Cardiac muscle cell (in vitro differentiated cells and primary cell): ENCODE measurements at regions not wholly inside any gene's neighbourhood (a gene's known extent, or its start where the extent isn't known, plus 50 kb on each side); places are given as distances from the start of the nearest gene placed in this dataset.
A peak's percentile ranks its signal among the peaks of the same experiment; 100 is the strongest.
"Not testable (repeated sequence)": the region's sequence is repeated elsewhere in the genome, so short reads cannot be mapped to it uniquely, and the experiment has no call there.

Experiments
- DNase-seq, 2 donors: peaks; one replicate each; pipeline versions ENCODE4 v3.0.0 to v3.0.0-alpha.2; 2010 to 2017; ENCODE audit warnings: low read depth in 1 of 2, low spot score in 1 of 2
- H3K27ac ChIP-seq: fragments of 200-600 bp; sonication (generic); 2 replicates; pipeline ENCODE4 v1.5.1; 2016
- H3K27me3 ChIP-seq: fragments of 200-600 bp; sonication (generic); 2 replicates; pipeline ENCODE4 v1.6.0; 2016; ENCODE audit warnings: control low read depth
- H3K36me3 ChIP-seq: fragments of 200-600 bp; sonication (generic); 2 replicates; pipeline ENCODE4 v1.5.1; 2016; ENCODE audit warnings: control low read depth
- H3K4me1 ChIP-seq: fragments of 200-600 bp; sonication (generic); 2 replicates; pipeline ENCODE4 v1.8.1; 2017; ENCODE audit warnings: low read depth, mild to moderate bottlenecking, mixed run types
- H3K4me3 ChIP-seq: fragments of 200-600 bp; sonication (generic); 2 replicates; pipeline ENCODE4 v1.5.1; 2016; ENCODE audit warnings: mild to moderate bottlenecking
- H3K9me3 ChIP-seq: fragments of 200-600 bp; sonication (generic); 2 replicates; pipeline ENCODE4 v1.5.1; 2017; ENCODE audit warnings: low read depth, mild to moderate bottlenecking, control low read depth
- TF ChIP-seq, protein P1 (sequence below): IDR thresholded peaks from 2 replicates; pipeline ENCODE4 v1.5.1; 2012; ENCODE audit warnings: low read depth, mild to moderate bottlenecking, low read length

GRCh38 chr17:72189768-72190593 is 69.2 kb downstream of the SOX9 start:
- TF ChIP-seq, protein P1, sequence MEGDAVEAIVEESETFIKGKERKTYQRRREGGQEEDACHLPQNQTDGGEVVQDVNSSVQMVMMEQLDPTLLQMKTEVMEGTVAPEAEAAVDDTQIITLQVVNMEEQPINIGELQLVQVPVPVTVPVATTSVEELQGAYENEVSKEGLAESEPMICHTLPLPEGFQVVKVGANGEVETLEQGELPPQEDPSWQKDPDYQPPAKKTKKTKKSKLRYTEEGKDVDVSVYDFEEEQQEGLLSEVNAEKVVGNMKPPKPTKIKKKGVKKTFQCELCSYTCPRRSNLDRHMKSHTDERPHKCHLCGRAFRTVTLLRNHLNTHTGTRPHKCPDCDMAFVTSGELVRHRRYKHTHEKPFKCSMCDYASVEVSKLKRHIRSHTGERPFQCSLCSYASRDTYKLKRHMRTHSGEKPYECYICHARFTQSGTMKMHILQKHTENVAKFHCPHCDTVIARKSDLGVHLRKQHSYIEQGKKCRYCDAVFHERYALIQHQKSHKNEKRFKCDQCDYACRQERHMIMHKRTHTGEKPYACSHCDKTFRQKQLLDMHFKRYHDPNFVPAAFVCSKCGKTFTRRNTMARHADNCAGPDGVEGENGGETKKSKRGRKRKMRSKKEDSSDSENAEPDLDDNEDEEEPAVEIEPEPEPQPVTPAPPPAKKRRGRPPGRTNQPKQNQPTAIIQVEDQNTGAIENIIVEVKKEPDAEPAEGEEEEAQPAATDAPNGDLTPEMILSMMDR, result no peak
- H3K4me1 ChIP-seq, result no peaks in the 10 kb centered on the region
- no peaks in the 10 kb centered on the region for H3K27me3 ChIP-seq
- H3K4me3 ChIP-seq, result no peak overlapping the region
- peak in 1 of 2 donors; percentile 62 for DNase-seq
- H3K27ac ChIP-seq, result no peak overlapping the region
- H3K36me3 ChIP-seq, result no peaks in the 10 kb centered on the region
- H3K9me3 ChIP-seq, result no peaks in the 10 kb centered on the region

DNA sequence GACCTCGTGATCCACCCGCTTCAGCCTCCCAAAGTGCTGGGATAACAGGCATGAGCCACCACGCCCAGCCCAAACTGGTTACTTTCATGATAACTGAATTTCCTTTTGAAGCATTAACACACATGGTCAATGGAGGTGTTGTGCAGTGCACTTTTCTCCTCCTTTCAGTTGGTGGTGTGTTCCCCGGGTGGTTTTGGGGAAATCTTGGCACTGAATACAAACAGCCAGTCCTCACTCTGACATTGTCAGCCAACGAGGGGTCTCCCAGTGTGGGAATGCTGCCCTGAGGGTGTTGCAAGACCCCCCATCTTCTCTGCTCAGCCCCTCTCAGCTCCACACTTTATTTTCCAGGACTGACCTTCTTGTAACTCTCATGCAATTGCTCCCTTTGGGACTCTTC is 70.5 kb downstream of the SOX9 start:
- no peak overlapping the region for H3K4me3 ChIP-seq

GRCh38 chr17:72191921-72192799 is 71.3 kb downstream of the SOX9 start:
- Histone ChIP-seq H3K4me1 (no peaks in the 10 kb centered on the region), H3K36me3 (no peaks in the 10 kb centered on the region), H3K27me3 (no peaks in the 10 kb centered on the region), H3K4me3 (no peak overlapping the region), H3K27ac (no peak overlapping the region), H3K9me3 (no peaks in the 10 kb centered on the region)
- DNase-seq, result peak in 1 of 2 donors; percentile 98
- TF ChIP-seq, protein P1, result no peak

More for the DNA sequence above, 70.5 kb downstream of the SOX9 start:
- no peak for DNase-seq
- H3K4me1 ChIP-seq, result no peaks in the 10 kb centered on the region
- no peaks in the 10 kb centered on the region for H3K36me3 ChIP-seq
- no peak overlapping the region for H3K27ac ChIP-seq
- TF ChIP-seq, protein P1, result no peak
- H3K9me3 ChIP-seq, result no peaks in the 10 kb centered on the region
- no peaks in the 10 kb centered on the region for H3K27me3 ChIP-seq

- H3K4me3 ChIP-seq, result no peak overlapping the region
- TF ChIP-seq, protein P1, result no peak
- H3K4me1 ChIP-seq, result no peaks in the 10 kb centered on the region
- no peaks in the 10 kb centered on the region for H3K9me3 ChIP-seq
- no peak overlapping the region for H3K27ac ChIP-seq
- no peaks in the 10 kb centered on the region for H3K36me3 ChIP-seq
- no peak for DNase-seq
- no peaks in the 10 kb centered on the region for H3K27me3 ChIP-seq
These were observed 72.0 kb downstream of the SOX9 start for GRCh38 chr17:72192800-72193192.

- peak in 1 of 2 donors; percentile 84 for DNase-seq
- Histone ChIP-seq H3K9me3 (no peaks in the 10 kb centered on the region), H3K4me3 (no peak overlapping the region), H3K36me3 (no peaks in the 10 kb centered on the region), H3K27ac (no peak overlapping the region), H3K4me1 (no peaks in the 10 kb centered on the region), H3K27me3 (no peaks in the 10 kb centered on the region)
- TF ChIP-seq, protein P1, result no peak
These were observed 72.7 kb downstream of the SOX9 start for GRCh38 chr17:72193391-72194106.

GRCh38 chr17:72194107-72194440 is 73.3 kb downstream of the SOX9 start:
- not testable (repeated sequence) for DNase-seq, H3K4me3 ChIP-seq, H3K27me3 ChIP-seq, H3K27ac ChIP-seq, H3K4me1 ChIP-seq, H3K9me3 ChIP-seq, H3K36me3 ChIP-seq
